Mucosa of descending colon (tissue), 3 donors: ENCODE measurements at regions not wholly inside any gene's neighbourhood (a gene's known extent, or its start where the extent isn't known, plus 50 kb on each side); places are given as distances from the start of the nearest gene placed in this dataset.

ENCODE experiments used
- ATAC-seq: fragments of 200-7000 bp; cut with Tn5 transposase; one replicate; pipeline ENCODE4 v1.9.1; 2020; ENCODE audit warnings: mild to moderate bottlenecking, moderate library complexity
- DNase-seq, 3 donors: peaks; one replicate each; pipeline ENCODE4 v3.0.0-alpha.2; 2020
- H3K36me3 ChIP-seq: fragments of 200-600 bp; one replicate; pipeline ENCODE4 v1.8.0; 2021; ENCODE audit warnings: low read depth, mild to moderate bottlenecking
- H3K4me1 ChIP-seq: fragments of 200-600 bp; one replicate; pipeline ENCODE4 v1.8.0; 2021; ENCODE audit warnings: low read depth, mild to moderate bottlenecking
- H3K4me3 ChIP-seq: fragments of 200-600 bp; one replicate; pipeline ENCODE4 v1.8.0; 2021; ENCODE audit warnings: mild to moderate bottlenecking
- H3K9me3 ChIP-seq: fragments of 200-600 bp; one replicate; pipeline ENCODE4 v1.8.0; 2021; ENCODE audit warnings: mild to moderate bottlenecking
- intact Hi-C, 2 donors: fragments of 100-400 bp; cut with DNase I in 1 of 2; cut with micrococcal nuclease in 1 of 2; formaldehyde crosslinking; loops; one replicate each; pipeline versions ENCODE4 v1.11.0 to v1.11.1; 2022; cut with DNase I, micrococcal nuclease
- TF ChIP-seq, protein P1 (sequence below): fragments of 200-600 bp; IDR thresholded peaks from one replicate; pipeline ENCODE4 v1.8.0; 2022; ENCODE audit warnings: antibody characterized with exemption, mild to moderate bottlenecking
- donor health status: DM: no; HTN: no; CAD: no; lungs with moderate emphysema.
- donor health status: DM: no; HTN: no; CAD: no.
- donor health status: DM: no; HTN: yes; CAD: no.

DNA sequence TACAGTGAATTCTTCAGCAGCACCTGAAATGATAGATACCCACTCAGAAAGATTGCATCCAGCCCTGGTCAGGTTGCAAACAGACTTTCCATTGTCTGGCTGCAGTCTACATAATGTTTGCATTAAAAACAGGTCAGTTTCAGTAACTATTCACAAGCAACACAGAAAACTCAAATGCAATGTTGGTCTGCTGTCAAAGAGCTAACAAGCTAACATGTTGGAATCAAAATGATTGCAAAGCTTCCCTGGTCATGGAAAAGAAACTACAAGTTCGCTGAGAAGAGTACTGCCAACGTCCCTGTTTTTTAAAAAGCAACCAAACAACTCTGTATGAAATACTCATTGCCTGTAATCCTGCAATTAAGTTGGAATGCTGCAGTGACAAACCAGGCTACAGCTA is 374.7 kb downstream of the ADAMTS20 start:
- peaks cover 12% of the 10 kb centered on the region for H3K9me3 ChIP-seq
- DNase-seq (no peak), ATAC-seq (no peak)
- TF ChIP-seq, protein P1, sequence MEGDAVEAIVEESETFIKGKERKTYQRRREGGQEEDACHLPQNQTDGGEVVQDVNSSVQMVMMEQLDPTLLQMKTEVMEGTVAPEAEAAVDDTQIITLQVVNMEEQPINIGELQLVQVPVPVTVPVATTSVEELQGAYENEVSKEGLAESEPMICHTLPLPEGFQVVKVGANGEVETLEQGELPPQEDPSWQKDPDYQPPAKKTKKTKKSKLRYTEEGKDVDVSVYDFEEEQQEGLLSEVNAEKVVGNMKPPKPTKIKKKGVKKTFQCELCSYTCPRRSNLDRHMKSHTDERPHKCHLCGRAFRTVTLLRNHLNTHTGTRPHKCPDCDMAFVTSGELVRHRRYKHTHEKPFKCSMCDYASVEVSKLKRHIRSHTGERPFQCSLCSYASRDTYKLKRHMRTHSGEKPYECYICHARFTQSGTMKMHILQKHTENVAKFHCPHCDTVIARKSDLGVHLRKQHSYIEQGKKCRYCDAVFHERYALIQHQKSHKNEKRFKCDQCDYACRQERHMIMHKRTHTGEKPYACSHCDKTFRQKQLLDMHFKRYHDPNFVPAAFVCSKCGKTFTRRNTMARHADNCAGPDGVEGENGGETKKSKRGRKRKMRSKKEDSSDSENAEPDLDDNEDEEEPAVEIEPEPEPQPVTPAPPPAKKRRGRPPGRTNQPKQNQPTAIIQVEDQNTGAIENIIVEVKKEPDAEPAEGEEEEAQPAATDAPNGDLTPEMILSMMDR, result no peak
- H3K4me3 ChIP-seq, result no peak overlapping the region
- H3K4me1 ChIP-seq, result no peaks in the 10 kb centered on the region
- intact Hi-C loops, result no loop called here
- no peaks in the 10 kb centered on the region for H3K36me3 ChIP-seq

DNA sequence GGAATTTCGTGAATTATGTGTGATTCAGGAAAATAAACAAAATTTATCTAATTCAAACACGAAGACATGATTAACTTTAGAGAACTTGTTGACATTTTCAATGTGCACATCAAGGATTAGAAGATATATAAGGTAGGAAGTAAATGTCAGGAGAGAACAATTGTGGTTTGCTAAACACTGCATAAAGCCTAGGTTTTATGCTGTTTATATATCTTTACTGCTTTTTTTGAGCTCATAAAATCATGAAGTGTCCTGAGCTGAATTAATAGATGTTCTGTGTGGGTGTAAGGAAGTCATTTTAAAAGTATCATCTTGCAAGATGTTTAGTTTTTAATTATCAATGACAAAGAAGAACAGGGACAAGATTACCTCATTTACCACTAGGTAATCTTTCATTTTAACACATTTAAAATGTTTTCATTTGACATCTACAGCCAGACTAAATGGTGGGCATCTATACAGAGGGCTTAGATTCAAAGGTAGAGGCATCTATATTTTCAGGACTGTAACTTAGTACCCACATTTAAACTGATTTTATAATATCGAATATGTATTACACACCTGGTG is 382.8 kb downstream of the ADAMTS20 start:
- DNase-seq (no peak), ATAC-seq (no peak)
- TF ChIP-seq, protein P1, result no peak
- Histone ChIP-seq H3K9me3 (no peaks in the 10 kb centered on the region), H3K36me3 (no peaks in the 10 kb centered on the region), H3K4me1 (no peaks in the 10 kb centered on the region), H3K4me3 (no peak overlapping the region)
- intact Hi-C loops, result no loop called here

DNA sequence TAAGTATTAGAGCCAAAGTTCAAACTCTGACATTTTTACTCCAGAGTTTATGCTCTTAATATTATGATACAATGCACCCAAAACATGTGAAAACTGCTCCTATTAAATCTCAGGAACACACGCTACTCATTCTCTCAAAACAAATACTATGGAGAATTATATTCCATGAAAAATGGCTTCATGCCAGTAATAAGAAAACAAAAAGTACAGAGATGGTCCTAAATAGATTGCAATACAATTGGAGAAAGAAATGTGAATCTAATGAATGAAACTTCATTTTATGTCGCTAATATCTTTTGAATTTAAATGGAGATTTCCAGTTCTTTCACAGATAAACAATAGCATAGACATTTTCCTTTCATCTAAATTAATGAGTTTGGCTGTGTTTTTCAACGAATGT is 384.3 kb downstream of the ADAMTS20 start:
- H3K4me1 ChIP-seq, result no peaks in the 10 kb centered on the region
- no peak overlapping the region for H3K4me3 ChIP-seq
- TF ChIP-seq, protein P1, result no peak
- H3K9me3 ChIP-seq, result peaks cover 3% of the 10 kb centered on the region
- DNase-seq (no peak), ATAC-seq (no peak)
- H3K36me3 ChIP-seq, result no peaks in the 10 kb centered on the region
- intact Hi-C loops, result no loop called here

DNA sequence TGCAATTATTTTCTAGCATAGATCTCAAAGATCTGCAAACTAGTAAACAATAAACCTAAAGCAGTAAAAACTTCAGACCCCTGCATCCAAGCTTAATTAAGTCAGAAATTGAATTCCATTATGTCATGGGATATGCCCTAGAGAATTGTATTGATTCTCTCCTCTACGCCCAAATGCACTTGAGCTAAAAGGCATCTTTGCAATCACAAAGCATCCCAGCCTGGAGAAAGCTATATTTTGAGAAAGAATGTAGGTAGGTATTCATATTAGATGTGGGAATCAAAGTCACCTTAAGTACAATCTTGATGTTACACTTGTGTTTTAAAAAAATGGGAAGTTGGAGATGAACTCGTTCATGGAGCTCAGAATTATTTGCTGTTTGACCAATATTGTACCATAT is 386.7 kb downstream of the ADAMTS20 start:
- intact Hi-C loops, result no loop called here
- DNase-seq (no peak), ATAC-seq (no peak)
- no peaks in the 10 kb centered on the region for H3K36me3 ChIP-seq
- TF ChIP-seq, protein P1, result no peak
- no peak overlapping the region for H3K4me3 ChIP-seq
- no peaks in the 10 kb centered on the region for H3K4me1 ChIP-seq
- peaks cover 8% of the 10 kb centered on the region for H3K9me3 ChIP-seq

DNA sequence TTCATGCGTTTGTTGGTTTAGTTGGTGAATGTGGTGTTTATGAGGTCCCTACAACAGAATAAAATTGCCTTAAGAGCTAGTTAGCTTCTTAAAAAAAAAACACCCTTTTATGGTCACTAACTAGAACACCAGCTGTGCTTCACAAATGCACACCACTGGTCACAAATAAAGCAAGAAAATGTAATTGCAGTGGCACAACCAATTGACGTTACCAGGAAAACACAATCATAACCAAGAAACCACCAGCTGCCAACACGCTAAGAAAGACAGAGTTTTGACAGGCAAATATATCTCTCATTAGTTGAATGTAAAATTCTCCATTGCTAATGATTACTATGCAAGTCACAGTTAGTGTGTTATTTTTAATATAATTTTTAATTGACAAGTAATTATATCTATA is 389.9 kb downstream of the ADAMTS20 start:
- DNase-seq, result no peak
- Histone ChIP-seq H3K9me3 (peaks cover 8% of the 10 kb centered on the region), H3K4me1 (no peaks in the 10 kb centered on the region), H3K4me3 (no peak overlapping the region), H3K36me3 (no peaks in the 10 kb centered on the region)
- intact Hi-C loops, result no loop called here
- no peak for ATAC-seq
- TF ChIP-seq, protein P1, result no peak

DNA sequence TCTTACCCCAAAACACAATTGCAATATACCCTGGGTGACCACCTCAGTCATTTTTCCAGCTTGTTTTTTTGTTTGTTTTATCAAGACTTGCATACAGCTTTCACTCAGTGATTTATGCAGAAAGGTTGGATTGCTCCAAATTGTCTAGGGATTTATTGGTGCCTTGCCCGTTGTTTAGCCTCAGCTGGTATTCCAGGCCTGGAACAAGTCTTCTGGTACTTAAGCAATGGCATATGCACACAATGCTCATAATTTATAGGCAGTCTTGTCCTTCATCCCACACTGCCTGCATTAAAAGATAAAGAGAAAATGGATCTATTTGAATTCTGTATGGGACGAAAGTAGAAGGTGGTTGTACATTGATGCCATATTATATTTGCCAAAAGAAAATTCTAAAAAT is 392.5 kb downstream of the ADAMTS20 start:
- no peaks in the 10 kb centered on the region for H3K4me1 ChIP-seq
- DNase-seq (no peak), ATAC-seq (no peak)
- peaks cover 8% of the 10 kb centered on the region for H3K9me3 ChIP-seq
- TF ChIP-seq, protein P1, result no peak
- no peak overlapping the region for H3K4me3 ChIP-seq
- intact Hi-C loops, result no loop called here
- H3K36me3 ChIP-seq, result no peaks in the 10 kb centered on the region
